ENCODE measurements at regions not wholly inside any gene's neighbourhood (a gene's known extent, or its start where the extent isn't known, plus 50 kb on each side); places are given as distances from the start of the nearest gene placed in this dataset.

DNA sequence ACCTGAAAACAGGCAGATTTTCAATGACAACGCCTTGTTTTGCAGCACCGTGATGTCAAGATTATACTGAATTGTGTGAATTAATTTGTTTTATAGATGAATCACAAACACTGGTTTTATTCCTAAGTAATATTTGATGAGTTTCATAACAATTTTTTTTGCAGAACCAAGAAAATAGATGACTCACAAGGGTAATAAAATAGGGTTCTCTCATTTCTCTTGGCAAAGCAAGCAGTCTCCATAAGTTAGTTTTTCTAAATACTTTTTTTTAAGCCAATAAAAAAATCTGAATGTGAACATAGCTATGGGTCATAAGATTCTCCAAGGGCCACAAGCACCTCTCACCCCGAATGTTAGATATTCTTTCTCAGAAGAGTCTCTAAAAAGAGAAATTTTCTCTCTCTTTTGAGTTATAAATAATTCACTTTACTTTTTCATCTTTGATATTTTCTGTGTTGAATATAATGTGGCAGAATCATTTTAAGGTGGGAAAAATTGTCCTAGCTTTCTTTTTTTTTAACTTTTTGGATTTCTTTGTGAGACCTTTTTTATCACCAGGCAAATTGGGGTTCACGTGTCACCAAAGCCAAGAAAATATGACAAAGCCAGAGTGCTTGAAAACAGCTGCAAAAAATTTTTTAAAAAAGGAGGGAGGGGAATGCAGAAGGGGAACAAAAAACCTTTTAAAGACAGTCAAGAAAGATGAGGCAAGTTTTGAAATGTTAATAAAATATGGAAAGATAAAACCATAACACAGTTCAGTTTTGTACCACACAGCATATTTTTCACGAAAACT, 174.6 kb upstream of the DAPK1 start:
- no CpG with 5 or more reads among the region's 5 CpGs for WGBS, 2 donors (ENCODE audit: extremely low coverage in 2 of 2, insufficient read length in 2 of 2, insufficient replicate concordance in 1 of 2)
- Histone ChIP-seq H3K4me2 (ENCODE audit: insufficient read depth, low read length, poor library complexity, severe bottlenecking) (no peak overlapping the region), H2AK5ac (ENCODE audit: low read depth, low read length) (no peak overlapping the region), H3K18ac (ENCODE audit: low read length) (no peak overlapping the region), H3K23ac (ENCODE audit: low read depth, low read length, poor library complexity) (no peak overlapping the region), H3K4me3 (ENCODE audit: low read length in 2 of 2) (no peak overlapping the region), H3K79me1 (ENCODE audit: low read depth, low read length) (no peaks in the 10 kb centered on the region), H3K4me1 (ENCODE audit: control insufficient read depth in 2 of 2, insufficient read depth in 1 of 2, low read depth in 1 of 2, low read length in 2 of 2) (no peaks in the 10 kb centered on the region), H3K27ac (replicated peaks; ENCODE audit: low read length) (no peak overlapping the region), H3K4ac (ENCODE audit: low read length) (no peak overlapping the region), H4K91ac (ENCODE audit: low read depth, low read length, poor library complexity) (no peak overlapping the region), H2BK120ac (ENCODE audit: low read depth, low read length) (no peak overlapping the region), H3K36me3 (replicated peaks in 1 of 2; ENCODE audit: control insufficient read depth in 2 of 2, insufficient read depth in 2 of 2, low read length in 2 of 2) (no peaks in the 10 kb centered on the region), H2AFZ (ENCODE audit: low read length) (no peak overlapping the region), H2BK5ac (ENCODE audit: low read length) (no peak overlapping the region), H3K27me3 (ENCODE audit: control insufficient read depth in 3 of 3, insufficient read depth in 3 of 3, low read depth in 1 of 3, low read length in 3 of 3) (no peaks in the 10 kb centered on the region), H2BK15ac (ENCODE audit: low read length) (no peak overlapping the region), H3K9ac (ENCODE audit: low read depth, low read length, poor library complexity) (no peak overlapping the region), H2BK12ac (ENCODE audit: low read length) (no peak overlapping the region), H3K9me3 (replicated peaks in 1 of 2; ENCODE audit: control insufficient read depth in 2 of 2, insufficient read depth in 1 of 2, low read depth in 1 of 2, low read length in 2 of 2) (no peaks in the 10 kb centered on the region), H4K8ac (ENCODE audit: low read depth, low read length) (no peak overlapping the region), H3K14ac (ENCODE audit: low read length) (no peak overlapping the region)
- no peak for DNase-seq (ENCODE audit: low spot score)

DNA sequence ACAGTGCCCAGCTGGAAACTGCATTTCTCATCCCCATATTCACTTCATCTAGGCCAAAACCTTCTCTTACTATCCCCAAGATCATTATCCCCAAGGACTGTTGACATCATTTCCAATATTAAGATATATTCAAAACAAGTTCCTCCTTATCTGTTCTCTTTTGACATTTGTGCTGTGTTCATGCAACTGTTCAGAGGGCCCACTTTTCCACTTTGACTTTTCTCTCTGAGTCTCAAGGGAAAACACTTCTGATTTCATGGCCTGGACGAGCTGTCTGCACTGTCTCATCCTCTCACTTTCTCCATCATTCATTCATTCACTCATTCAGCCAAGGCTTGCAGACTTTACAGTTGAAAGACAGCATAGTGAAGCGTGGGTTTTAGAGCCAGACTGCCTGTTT, 173.7 kb upstream of the DAPK1 start:
- Histone ChIP-seq H3K27ac (replicated peaks; ENCODE audit: low read length) (no peak overlapping the region), H2AFZ (ENCODE audit: low read length) (no peak overlapping the region), H3K27me3 (ENCODE audit: control insufficient read depth in 3 of 3, insufficient read depth in 3 of 3, low read depth in 1 of 3, low read length in 3 of 3) (no peaks in the 10 kb centered on the region), H3K4me3 (ENCODE audit: low read length in 2 of 2) (no peak overlapping the region), H3K4me2 (ENCODE audit: insufficient read depth, low read length, poor library complexity, severe bottlenecking) (no peak overlapping the region), H2BK5ac (ENCODE audit: low read length) (no peak overlapping the region), H2AK5ac (ENCODE audit: low read depth, low read length) (no peak overlapping the region), H3K9ac (ENCODE audit: low read depth, low read length, poor library complexity) (no peak overlapping the region), H3K4ac (ENCODE audit: low read length) (no peak overlapping the region), H3K23ac (ENCODE audit: low read depth, low read length, poor library complexity) (no peak overlapping the region), H3K9me3 (replicated peaks in 1 of 2; ENCODE audit: control insufficient read depth in 2 of 2, insufficient read depth in 1 of 2, low read depth in 1 of 2, low read length in 2 of 2) (no peaks in the 10 kb centered on the region), H3K14ac (ENCODE audit: low read length) (no peak overlapping the region), H3K4me1 (ENCODE audit: control insufficient read depth in 2 of 2, insufficient read depth in 1 of 2, low read depth in 1 of 2, low read length in 2 of 2) (no peaks in the 10 kb centered on the region), H2BK12ac (ENCODE audit: low read length) (no peak overlapping the region), H3K36me3 (replicated peaks in 1 of 2; ENCODE audit: control insufficient read depth in 2 of 2, insufficient read depth in 2 of 2, low read length in 2 of 2) (no peaks in the 10 kb centered on the region), H2BK120ac (ENCODE audit: low read depth, low read length) (no peak overlapping the region), H4K91ac (ENCODE audit: low read depth, low read length, poor library complexity) (no peak overlapping the region), H3K79me1 (ENCODE audit: low read depth, low read length) (no peaks in the 10 kb centered on the region), H3K18ac (ENCODE audit: low read length) (no peak overlapping the region), H4K8ac (ENCODE audit: low read depth, low read length) (no peak overlapping the region), H2BK15ac (ENCODE audit: low read length) (no peak overlapping the region)
- DNase-seq (ENCODE audit: low spot score), result no peak
- no CpG with 5 or more reads among the region's 2 CpGs for WGBS, 2 donors (ENCODE audit: extremely low coverage in 2 of 2, insufficient read length in 2 of 2, insufficient replicate concordance in 1 of 2)

DNA sequence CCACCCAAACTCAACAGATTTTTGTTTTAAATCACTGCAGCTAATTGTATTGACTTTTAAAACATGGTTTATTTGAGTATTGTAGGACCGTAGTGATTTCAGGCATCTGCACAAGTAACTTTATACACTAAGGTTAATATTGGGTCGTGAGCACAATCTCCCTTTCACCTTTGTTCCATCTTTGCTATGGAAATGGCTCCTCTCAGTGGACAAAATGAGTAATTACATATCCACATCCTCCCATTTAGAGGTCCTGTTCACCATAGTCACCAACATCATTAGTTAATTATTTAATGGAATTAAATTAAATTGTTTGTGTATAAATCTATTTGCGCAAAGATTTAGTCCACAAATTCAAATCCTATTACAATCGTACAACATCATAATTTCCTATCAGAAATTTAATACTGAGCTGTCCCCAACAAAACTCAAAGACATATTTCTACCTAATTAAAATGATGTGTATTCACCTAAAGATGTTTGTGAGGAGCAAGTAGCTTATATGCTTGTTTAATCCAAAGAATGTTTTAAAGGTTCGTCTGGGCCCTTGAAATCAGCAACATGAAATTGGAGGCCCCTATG, 173.0 kb upstream of the DAPK1 start:
- DNase-seq (ENCODE audit: low spot score), result peak; percentile 61
- no peak overlapping the region for H3K18ac ChIP-seq (ENCODE audit: low read length)
- H2BK12ac ChIP-seq (ENCODE audit: low read length), result no peak overlapping the region
- no peak overlapping the region for H2BK120ac ChIP-seq (ENCODE audit: low read depth, low read length)
- H3K14ac ChIP-seq (ENCODE audit: low read length), result no peak overlapping the region
- H3K27ac ChIP-seq (replicated peaks; ENCODE audit: low read length), result no peak overlapping the region
- H2BK5ac ChIP-seq (ENCODE audit: low read length), result no peak overlapping the region
- no peak overlapping the region for H3K4me3 ChIP-seq (ENCODE audit: low read length in 2 of 2)
- no peak overlapping the region for H3K23ac ChIP-seq (ENCODE audit: low read depth, low read length, poor library complexity)
- H3K4me2 ChIP-seq (ENCODE audit: insufficient read depth, low read length, poor library complexity, severe bottlenecking), result no peak overlapping the region
- no peak overlapping the region for H3K4ac ChIP-seq (ENCODE audit: low read length)
- H3K9ac ChIP-seq (ENCODE audit: low read depth, low read length, poor library complexity), result no peak overlapping the region
- no peaks in the 10 kb centered on the region for H3K27me3 ChIP-seq (ENCODE audit: control insufficient read depth in 3 of 3, insufficient read depth in 3 of 3, low read depth in 1 of 3, low read length in 3 of 3)
- H3K4me1 ChIP-seq (ENCODE audit: control insufficient read depth in 2 of 2, insufficient read depth in 1 of 2, low read depth in 1 of 2, low read length in 2 of 2), result no peaks in the 10 kb centered on the region
- no peaks in the 10 kb centered on the region for H3K9me3 ChIP-seq (replicated peaks in 1 of 2; ENCODE audit: control insufficient read depth in 2 of 2, insufficient read depth in 1 of 2, low read depth in 1 of 2, low read length in 2 of 2)
- no peaks in the 10 kb centered on the region for H3K36me3 ChIP-seq (replicated peaks in 1 of 2; ENCODE audit: control insufficient read depth in 2 of 2, insufficient read depth in 2 of 2, low read length in 2 of 2)
- no peak overlapping the region for H4K8ac ChIP-seq (ENCODE audit: low read depth, low read length)
- WGBS, 2 donors (ENCODE audit: extremely low coverage in 2 of 2, insufficient read length in 2 of 2, insufficient replicate concordance in 1 of 2), result no CpG with 5 or more reads among the region's 5 CpGs
- no peak overlapping the region for H2BK15ac ChIP-seq (ENCODE audit: low read length)
- H2AFZ ChIP-seq (ENCODE audit: low read length), result no peak overlapping the region
- H4K91ac ChIP-seq (ENCODE audit: low read depth, low read length, poor library complexity), result no peak overlapping the region
- no peaks in the 10 kb centered on the region for H3K79me1 ChIP-seq (ENCODE audit: low read depth, low read length)
- no peak overlapping the region for H2AK5ac ChIP-seq (ENCODE audit: low read depth, low read length)

DNA sequence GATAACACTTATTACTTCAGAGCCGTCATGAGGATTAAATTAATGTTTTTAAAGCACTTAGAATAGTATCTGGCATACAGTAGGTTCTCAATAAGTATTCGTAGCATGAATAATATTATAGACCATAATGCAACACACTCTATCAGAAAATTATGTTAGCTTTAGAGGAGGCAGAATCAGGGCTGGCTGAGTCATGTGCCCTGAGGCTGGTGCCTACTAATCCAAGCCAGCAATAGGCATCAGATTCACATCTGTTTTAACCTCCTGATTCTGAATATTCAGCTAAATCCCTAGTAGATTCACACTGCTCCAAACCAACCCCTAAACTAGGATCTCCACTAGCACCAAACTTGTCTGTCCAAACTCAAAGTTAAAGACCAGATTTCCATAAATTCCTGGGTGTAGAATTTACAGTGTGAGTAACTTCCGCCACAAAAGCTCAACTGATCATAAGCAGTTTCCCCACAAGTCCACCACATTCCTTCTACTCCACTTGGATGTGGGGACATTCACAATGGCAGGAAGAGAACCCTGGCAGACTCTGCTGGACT, 170.0 kb upstream of the DAPK1 start:
- Histone ChIP-seq H3K27me3 (ENCODE audit: control insufficient read depth in 3 of 3, insufficient read depth in 3 of 3, low read depth in 1 of 3, low read length in 3 of 3) (no peaks in the 10 kb centered on the region), H3K4me2 (ENCODE audit: insufficient read depth, low read length, poor library complexity, severe bottlenecking) (no peak overlapping the region), H3K36me3 (replicated peaks in 1 of 2; ENCODE audit: control insufficient read depth in 2 of 2, insufficient read depth in 2 of 2, low read length in 2 of 2) (no peaks in the 10 kb centered on the region), H3K79me1 (ENCODE audit: low read depth, low read length) (no peaks in the 10 kb centered on the region), H3K9me3 (replicated peaks in 1 of 2; ENCODE audit: control insufficient read depth in 2 of 2, insufficient read depth in 1 of 2, low read depth in 1 of 2, low read length in 2 of 2) (peaks cover 2% of the 10 kb centered on the region in 2 donors), H3K4me1 (ENCODE audit: control insufficient read depth in 2 of 2, insufficient read depth in 1 of 2, low read depth in 1 of 2, low read length in 2 of 2) (no peaks in the 10 kb centered on the region), H2BK12ac (ENCODE audit: low read length) (no peak overlapping the region), H3K14ac (ENCODE audit: low read length) (no peak overlapping the region), H2AK5ac (ENCODE audit: low read depth, low read length) (no peak overlapping the region), H3K4ac (ENCODE audit: low read length) (no peak overlapping the region), H4K91ac (ENCODE audit: low read depth, low read length, poor library complexity) (no peak overlapping the region), H4K8ac (ENCODE audit: low read depth, low read length) (no peak overlapping the region), H3K18ac (ENCODE audit: low read length) (no peak overlapping the region), H3K27ac (replicated peaks; ENCODE audit: low read length) (no peak overlapping the region), H3K9ac (ENCODE audit: low read depth, low read length, poor library complexity) (no peak overlapping the region), H2BK120ac (ENCODE audit: low read depth, low read length) (no peak overlapping the region), H2AFZ (ENCODE audit: low read length) (no peak overlapping the region), H2BK5ac (ENCODE audit: low read length) (no peak overlapping the region), H3K4me3 (ENCODE audit: low read length in 2 of 2) (no peak overlapping the region), H2BK15ac (ENCODE audit: low read length) (no peak overlapping the region), H3K23ac (ENCODE audit: low read depth, low read length, poor library complexity) (no peak overlapping the region)
- WGBS, 2 donors (ENCODE audit: extremely low coverage in 2 of 2, insufficient read length in 2 of 2, insufficient replicate concordance in 1 of 2), result no CpG with 5 or more reads among the region's 3 CpGs
- no peak for DNase-seq (ENCODE audit: low spot score)

All from neuronal stem cell (in vitro differentiated cells).